Type B pancreatic cell (in vitro differentiated cells): ENCODE measurements at regions not wholly inside any gene's neighbourhood (a gene's known extent, or its start where the extent isn't known, plus 50 kb on each side); places are given as distances from the start of the nearest gene placed in this dataset.

Experiments used
- DNase-seq: peaks from one replicate; pipeline ENCODE4 v3.0.0; 2021; ENCODE audit warnings: mixed read lengths; ENCODE audit not compliant: unreplicated experiment; ENCODE audit errors: extremely low spot score
- H3K27ac Mint-ChIP-seq: 2 replicates; pipeline ENCODE4 v1.8.0; 2021; ENCODE audit warnings: mild to moderate bottlenecking, mixed read lengths
- H3K27me3 Mint-ChIP-seq: 2 replicates; pipeline ENCODE4 v1.8.0; 2021; ENCODE audit warnings: mixed read lengths
- H3K36me3 Mint-ChIP-seq: 2 replicates; pipeline ENCODE4 v1.8.0; 2021; ENCODE audit warnings: mixed read lengths
- H3K4me1 Mint-ChIP-seq: one replicate; pipeline ENCODE4 v1.8.0; 2021; ENCODE audit warnings: mixed read lengths; ENCODE audit not compliant: unreplicated experiment
- H3K4me3 Mint-ChIP-seq: 2 replicates; pipeline ENCODE4 v1.8.0; 2021; ENCODE audit warnings: mild to moderate bottlenecking, mixed read lengths
- H3K9me3 Mint-ChIP-seq: 2 replicates; pipeline ENCODE4 v1.8.0; 2021; ENCODE audit warnings: mixed read lengths
- CTCF ChIP-seq: fragments of 200-600 bp; sonication (generic); conservative IDR thresholded peaks from 2 replicates; pipeline ENCODE4 v1.5.0; 2021; ENCODE audit warnings: antibody characterized with exemption, mild to moderate bottlenecking

DNA sequence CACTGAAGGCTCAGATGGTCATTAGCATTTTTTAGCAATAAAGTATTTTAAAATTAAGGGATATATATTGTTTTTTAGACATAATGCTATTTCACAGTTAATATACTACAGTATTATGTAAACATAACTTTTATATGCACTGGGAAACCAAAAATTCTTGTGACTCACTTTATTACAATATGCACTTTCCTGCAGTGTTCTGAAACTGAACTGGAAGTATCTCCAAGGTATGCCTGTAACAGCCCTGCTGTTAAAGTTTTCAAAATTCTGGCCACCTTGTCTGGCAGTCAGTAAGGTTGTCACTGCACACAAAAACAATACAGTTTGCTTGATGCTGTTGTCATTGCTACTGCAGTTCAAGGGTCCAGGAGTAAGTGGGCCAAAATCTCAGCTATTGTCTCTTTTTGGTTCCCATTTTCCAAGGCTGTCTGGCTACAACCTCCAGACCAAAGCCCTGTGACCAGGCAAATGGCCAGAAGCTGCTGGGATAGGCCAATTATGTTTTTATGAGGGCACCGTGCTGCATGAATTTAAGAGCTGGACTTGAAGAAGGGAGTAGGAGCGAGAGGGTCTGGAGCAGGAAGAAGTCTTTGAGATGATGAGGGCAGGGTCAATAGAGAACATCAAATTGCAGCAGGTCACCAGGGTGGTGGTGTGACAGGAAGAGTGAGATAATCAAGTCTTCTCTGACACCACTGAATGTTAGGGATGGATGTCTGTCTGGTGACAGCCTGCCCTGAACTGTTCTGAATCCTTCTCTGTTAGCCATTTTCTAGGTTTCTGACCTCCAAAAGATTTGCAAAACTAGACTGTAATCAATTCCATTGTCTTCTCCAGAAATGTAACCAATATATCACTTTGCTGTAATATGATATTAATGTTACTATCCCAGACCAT, 82.3 kb upstream of the CACHD1 start:
- H3K27ac Mint-ChIP-seq, result no peak overlapping the region
- no peaks in the 10 kb centered on the region for H3K36me3 Mint-ChIP-seq
- no peaks in the 10 kb centered on the region for H3K27me3 Mint-ChIP-seq
- DNase-seq, result no peak
- H3K4me1 Mint-ChIP-seq, result peaks cover 11% of the 10 kb centered on the region
- TF ChIP-seq CTCF, result no peak
- no peak overlapping the region for H3K4me3 Mint-ChIP-seq
- H3K9me3 Mint-ChIP-seq, result peaks cover 5% of the 10 kb centered on the region

DNA sequence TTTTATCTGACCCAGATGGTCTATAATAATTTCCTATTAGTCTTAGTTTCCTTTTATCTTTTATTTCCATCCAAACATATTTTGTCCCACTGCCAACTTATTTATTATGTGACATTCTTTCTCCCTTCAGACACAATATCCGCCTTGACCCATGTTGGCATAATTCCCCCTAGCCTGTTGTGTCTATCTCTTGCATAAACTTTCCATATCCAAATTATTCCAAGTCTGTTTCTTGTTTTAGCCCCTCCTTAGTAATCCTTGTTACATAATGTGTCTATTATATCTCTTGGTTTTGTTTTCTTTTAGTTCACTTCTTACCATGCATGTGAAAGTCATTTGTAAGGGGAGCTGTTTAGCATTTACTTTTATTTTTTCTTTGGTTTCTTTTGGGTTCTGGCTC, 81.6 kb upstream of the CACHD1 start:
- peaks cover 5% of the 10 kb centered on the region for H3K9me3 Mint-ChIP-seq
- no peak overlapping the region for H3K4me3 Mint-ChIP-seq
- H3K36me3 Mint-ChIP-seq, result no peaks in the 10 kb centered on the region
- no peak for DNase-seq
- no peak overlapping the region for H3K27ac Mint-ChIP-seq
- no peak for TF ChIP-seq CTCF
- H3K4me1 Mint-ChIP-seq, result peaks cover 11% of the 10 kb centered on the region
- H3K27me3 Mint-ChIP-seq, result no peaks in the 10 kb centered on the region

DNA sequence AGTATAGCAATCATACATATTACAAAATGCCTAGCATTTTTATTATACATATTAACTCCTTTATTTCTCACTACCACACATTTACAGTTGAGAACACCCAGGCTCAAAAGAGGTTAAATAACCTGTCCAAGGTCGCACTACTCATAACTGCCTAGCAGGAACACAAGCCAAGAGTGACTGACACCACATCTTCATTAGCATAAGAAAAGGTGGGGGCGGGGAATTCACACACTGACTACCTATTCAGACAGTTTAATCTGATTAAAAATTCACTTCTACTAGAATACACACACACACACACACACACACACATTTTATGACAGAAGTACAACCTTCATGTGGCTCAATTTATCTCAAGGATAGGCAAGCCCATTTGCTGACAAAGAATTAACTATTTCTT, 77.8 kb upstream of the CACHD1 start:
- Mint-ChIP-seq H3K36me3 (no peaks in the 10 kb centered on the region), H3K9me3 (no peaks in the 10 kb centered on the region), H3K27ac (no peak overlapping the region), H3K4me3 (no peak overlapping the region), H3K27me3 (no peaks in the 10 kb centered on the region), H3K4me1 (peaks cover 11% of the 10 kb centered on the region)
- TF ChIP-seq CTCF, result no peak
- no peak for DNase-seq

GRCh38 chr1:64393790-64394189, 76.1 kb upstream of the CACHD1 start:
- H3K27ac Mint-ChIP-seq, result no peak overlapping the region
- no peaks in the 10 kb centered on the region for H3K9me3 Mint-ChIP-seq
- no peak for TF ChIP-seq CTCF
- DNase-seq, result no peak
- no peaks in the 10 kb centered on the region for H3K27me3 Mint-ChIP-seq
- no peaks in the 10 kb centered on the region for H3K36me3 Mint-ChIP-seq
- no peaks in the 10 kb centered on the region for H3K4me1 Mint-ChIP-seq
- H3K4me3 Mint-ChIP-seq, result no peak overlapping the region

DNA sequence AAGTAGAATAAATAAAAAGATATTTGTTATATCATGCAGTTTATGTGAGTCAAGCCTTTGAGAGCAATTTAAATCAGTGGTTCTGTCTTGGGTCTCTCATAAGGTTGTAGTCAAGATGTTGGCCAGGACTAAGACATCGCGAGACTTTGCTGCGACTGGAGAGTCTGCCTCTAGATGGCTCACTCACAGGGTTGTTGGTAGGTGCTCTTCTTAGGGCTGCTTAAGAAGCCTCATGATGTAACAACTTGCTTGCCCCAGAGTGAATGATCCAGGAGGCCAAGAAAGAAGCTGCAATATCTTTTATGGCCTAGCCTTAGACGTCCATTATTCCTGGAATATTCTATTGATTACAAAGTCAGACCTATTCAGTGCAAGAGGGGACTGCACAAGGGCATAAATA, 73.1 kb upstream of the CACHD1 start:
- Mint-ChIP-seq H3K27me3 (peaks cover 1% of the 10 kb centered on the region), H3K9me3 (no peaks in the 10 kb centered on the region), H3K36me3 (no peaks in the 10 kb centered on the region), H3K4me1 (no peaks in the 10 kb centered on the region), H3K4me3 (no peak overlapping the region), H3K27ac (no peak overlapping the region)
- no peak for DNase-seq
- no peak for TF ChIP-seq CTCF
